ENCODE measurements at regions not wholly inside any gene's neighbourhood (a gene's known extent, or its start where the extent isn't known, plus 50 kb on each side); places are given as distances from the start of the nearest gene placed in this dataset.

- H3K36me3 ChIP-seq (ENCODE audit: low read length) = no peaks in the 10 kb centered on the region
Observed at GRCh38 chr4:43410636-43411035, 518.1 kb downstream of the GRXCR1 start.

DNA sequence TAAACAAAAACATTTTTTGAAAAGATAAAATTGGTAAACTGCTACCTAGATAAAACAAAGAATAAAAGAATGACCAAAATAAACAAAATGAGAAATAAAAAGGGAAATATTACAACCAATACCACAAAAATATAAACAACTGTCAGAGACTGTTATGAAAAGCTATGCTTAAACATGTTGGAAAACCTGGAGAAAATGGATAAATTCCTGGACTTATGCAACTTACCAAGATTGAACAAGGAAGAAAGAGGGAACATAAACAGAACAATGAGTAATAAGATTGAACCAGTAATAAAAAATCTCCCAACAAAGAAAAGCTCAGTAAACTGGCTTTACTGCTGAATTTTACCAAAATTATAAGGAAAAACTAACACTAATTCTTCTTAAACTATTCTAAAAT is 518.7 kb downstream of the GRXCR1 start:
- Histone ChIP-seq H3K4me2 (ENCODE audit: low read depth, low read length, poor library complexity, severe bottlenecking) (no peak overlapping the region), H3K79me2 (ENCODE audit: insufficient read depth, low read length) (no peaks in the 10 kb centered on the region), H3K4me3 (ENCODE audit: insufficient read depth, low read length, poor library complexity, severe bottlenecking) (no peak overlapping the region), H3K9me2 (replicated peaks; ENCODE audit: insufficient read depth, low read length) (no peaks in the 10 kb centered on the region), H3K9me3 (ENCODE audit: insufficient read depth, low read length) (peaks cover 11% of the 10 kb centered on the region; the same call in 1 of the 2 replicates), H2AFZ (ENCODE audit: low read depth, low read length, severe bottlenecking) (no peak overlapping the region), H4K20me1 (ENCODE audit: low read depth, low read length) (no peaks in the 10 kb centered on the region), H3K36me3 (ENCODE audit: low read length) (no peaks in the 10 kb centered on the region), H3K9ac (ENCODE audit: low read length) (no peak overlapping the region), H3F3A (ENCODE audit: insufficient read depth) (no peaks in the 10 kb centered on the region), H3K27ac (ENCODE audit: low read depth, low read length) (no peak overlapping the region), H3K27me3 (ENCODE audit: low read length) (no peaks in the 10 kb centered on the region)
- no peak for TF ChIP-seq EZH2phosphoT487 (conservative IDR thresholded peaks at IDR 0.05; ENCODE audit: low read length)
- TF ChIP-seq, protein P1, sequence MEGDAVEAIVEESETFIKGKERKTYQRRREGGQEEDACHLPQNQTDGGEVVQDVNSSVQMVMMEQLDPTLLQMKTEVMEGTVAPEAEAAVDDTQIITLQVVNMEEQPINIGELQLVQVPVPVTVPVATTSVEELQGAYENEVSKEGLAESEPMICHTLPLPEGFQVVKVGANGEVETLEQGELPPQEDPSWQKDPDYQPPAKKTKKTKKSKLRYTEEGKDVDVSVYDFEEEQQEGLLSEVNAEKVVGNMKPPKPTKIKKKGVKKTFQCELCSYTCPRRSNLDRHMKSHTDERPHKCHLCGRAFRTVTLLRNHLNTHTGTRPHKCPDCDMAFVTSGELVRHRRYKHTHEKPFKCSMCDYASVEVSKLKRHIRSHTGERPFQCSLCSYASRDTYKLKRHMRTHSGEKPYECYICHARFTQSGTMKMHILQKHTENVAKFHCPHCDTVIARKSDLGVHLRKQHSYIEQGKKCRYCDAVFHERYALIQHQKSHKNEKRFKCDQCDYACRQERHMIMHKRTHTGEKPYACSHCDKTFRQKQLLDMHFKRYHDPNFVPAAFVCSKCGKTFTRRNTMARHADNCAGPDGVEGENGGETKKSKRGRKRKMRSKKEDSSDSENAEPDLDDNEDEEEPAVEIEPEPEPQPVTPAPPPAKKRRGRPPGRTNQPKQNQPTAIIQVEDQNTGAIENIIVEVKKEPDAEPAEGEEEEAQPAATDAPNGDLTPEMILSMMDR (IDR thresholded peaks at IDR 0.05; ENCODE audit: insufficient read depth, low read length, poor library complexity, severe bottlenecking) = no peak

More at GRCh38 chr4:43410636-43411035, 518.1 kb downstream of the GRXCR1 start:
- no peak overlapping the region for H3K9ac ChIP-seq (ENCODE audit: low read length)
- no peak overlapping the region for H3K4me3 ChIP-seq (ENCODE audit: insufficient read depth, low read length, poor library complexity, severe bottlenecking)
- H3K9me2 ChIP-seq (replicated peaks; ENCODE audit: insufficient read depth, low read length) = no peaks in the 10 kb centered on the region
- no peak overlapping the region for H3K4me2 ChIP-seq (ENCODE audit: low read depth, low read length, poor library complexity, severe bottlenecking)
- no peaks in the 10 kb centered on the region for H3F3A ChIP-seq (ENCODE audit: insufficient read depth)
- no peak overlapping the region for H3K27ac ChIP-seq (ENCODE audit: low read depth, low read length)
- no peaks in the 10 kb centered on the region for H3K79me2 ChIP-seq (ENCODE audit: insufficient read depth, low read length)
- H4K20me1 ChIP-seq (ENCODE audit: low read depth, low read length) = no peaks in the 10 kb centered on the region
- H2AFZ ChIP-seq (ENCODE audit: low read depth, low read length, severe bottlenecking) = no peak overlapping the region
- no peaks in the 10 kb centered on the region for H3K27me3 ChIP-seq (ENCODE audit: low read length)
- no peak for TF ChIP-seq EZH2phosphoT487 (conservative IDR thresholded peaks at IDR 0.05; ENCODE audit: low read length)
- TF ChIP-seq, protein P1 (IDR thresholded peaks at IDR 0.05; ENCODE audit: insufficient read depth, low read length, poor library complexity, severe bottlenecking) = no peak
- peaks cover 12% of the 10 kb centered on the region; the same call in 1 of the 2 replicates for H3K9me3 ChIP-seq (ENCODE audit: insufficient read depth, low read length)

DNA sequence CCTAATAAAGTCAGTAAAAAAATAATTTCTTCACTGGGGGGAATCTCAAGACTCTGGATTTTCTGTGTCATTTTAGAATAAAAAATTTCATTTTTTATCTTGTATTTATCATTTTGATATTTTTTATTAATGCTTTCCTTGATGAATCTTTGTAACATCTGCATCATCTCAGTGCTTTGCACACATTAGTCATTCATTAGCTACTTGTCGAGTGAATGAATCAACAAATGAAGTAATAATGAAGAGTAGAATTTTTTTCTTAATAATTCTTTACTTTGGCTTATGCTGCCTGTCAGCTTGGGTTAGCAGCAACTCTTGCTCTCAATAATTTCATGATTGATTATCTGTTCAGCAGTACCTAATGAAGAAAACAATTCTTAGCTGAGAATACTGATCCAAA is 530.8 kb downstream of the GRXCR1 start:
- no peaks in the 10 kb centered on the region; the same call in 1 of the 2 replicates for H3K9me2 ChIP-seq (replicated peaks; ENCODE audit: insufficient read depth, low read length)
- no peak overlapping the region for H2AFZ ChIP-seq (ENCODE audit: low read depth, low read length, severe bottlenecking)
- H3K27me3 ChIP-seq (ENCODE audit: low read length) = no peaks in the 10 kb centered on the region
- H3K27ac ChIP-seq (ENCODE audit: low read depth, low read length) = no peak overlapping the region
- H3K79me2 ChIP-seq (ENCODE audit: insufficient read depth, low read length) = no peaks in the 10 kb centered on the region
- no peak overlapping the region for H3K4me2 ChIP-seq (ENCODE audit: low read depth, low read length, poor library complexity, severe bottlenecking)
- H3K9ac ChIP-seq (ENCODE audit: low read length) = no peak overlapping the region
- no peaks in the 10 kb centered on the region for H3K36me3 ChIP-seq (ENCODE audit: low read length)
- H3F3A ChIP-seq (ENCODE audit: insufficient read depth) = no peaks in the 10 kb centered on the region
- H3K9me3 ChIP-seq (ENCODE audit: insufficient read depth, low read length) = no peaks in the 10 kb centered on the region
- TF ChIP-seq, protein P1 (IDR thresholded peaks at IDR 0.05; ENCODE audit: insufficient read depth, low read length, poor library complexity, severe bottlenecking) = no peak
- no peak for TF ChIP-seq EZH2phosphoT487 (conservative IDR thresholded peaks at IDR 0.05; ENCODE audit: low read length)
- no peaks in the 10 kb centered on the region for H4K20me1 ChIP-seq (ENCODE audit: low read depth, low read length)
- no peak overlapping the region for H3K4me3 ChIP-seq (ENCODE audit: insufficient read depth, low read length, poor library complexity, severe bottlenecking)

Measured in SU-DHL-6 (cell line).